OCI-LY1 (cell line): ENCODE measurements at regions not wholly inside any gene's neighbourhood (a gene's known extent, or its start where the extent isn't known, plus 50 kb on each side); places are given as distances from the start of the nearest gene placed in this dataset.

Source experiments
- H2AFZ ChIP-seq: fragments of 200-600 bp; sonication (generic), shearing (Covaris generic); 2 replicates; pipeline ENCODE4 v1.6.0; 2014; ENCODE audit warnings: antibody characterized with exemption, mild to moderate bottlenecking, low read length
- H3F3A ChIP-seq: fragments of 200-600 bp; sonication (generic), shearing (Covaris generic); 2 replicates; pipeline ENCODE4 v1.6.0; 2014; ENCODE audit warnings: mild to moderate bottlenecking, antibody characterized with exemption, low read length, moderate library complexity; ENCODE audit not compliant: insufficient read depth
- H3K27ac ChIP-seq: fragments of 200-600 bp; sonication (generic); 2 replicates; pipeline ENCODE4 v1.5.1; 2014; ENCODE audit warnings: low read length, mixed run types, mild to moderate bottlenecking, low read depth; ENCODE audit not compliant: poor library complexity, severe bottlenecking
- H3K27me3 ChIP-seq: fragments of 200-600 bp; sonication (generic); 2 replicates; pipeline ENCODE4 v1.6.0; 2014; ENCODE audit warnings: antibody characterized with exemption, mild to moderate bottlenecking, low read length, moderate library complexity; ENCODE audit not compliant: insufficient read depth
- H3K36me3 ChIP-seq: fragments of 200-600 bp; sonication (generic); 2 replicates; pipeline ENCODE4 v1.6.1; 2014; ENCODE audit warnings: mild to moderate bottlenecking, antibody characterized with exemption, low read length, moderate library complexity, mixed read lengths; ENCODE audit not compliant: insufficient read depth
- H3K4me1 ChIP-seq: fragments of 200-600 bp; sonication (generic); 2 replicates; pipeline ENCODE4 v1.5.1; 2014; ENCODE audit warnings: mild to moderate bottlenecking, low read length, moderate library complexity; ENCODE audit not compliant: insufficient read depth, severe bottlenecking
- H3K4me2 ChIP-seq: fragments of 200-600 bp; sonication (generic), shearing (Covaris generic); 2 replicates; pipeline ENCODE4 v1.6.1; 2014; ENCODE audit warnings: low read length
- H3K4me3 ChIP-seq: fragments of 200-600 bp; sonication (generic); 2 replicates; pipeline ENCODE4 v1.5.1; 2014; ENCODE audit warnings: low read length, low read depth, mild to moderate bottlenecking, mixed read lengths; ENCODE audit not compliant: poor library complexity, severe bottlenecking
- H3K79me2 ChIP-seq: fragments of 200-600 bp; shearing (Covaris generic); 2 replicates; pipeline ENCODE4 v1.6.1; 2016; ENCODE audit warnings: mixed run types, low read length, mixed read lengths; ENCODE audit not compliant: insufficient read depth
- H3K9ac ChIP-seq: fragments of 200-600 bp; sonication (generic), shearing (Covaris generic); 2 replicates; pipeline ENCODE4 v1.6.1; 2014; ENCODE audit warnings: mild to moderate bottlenecking, low read length, mixed read lengths
- H3K9me2 ChIP-seq: fragments of 200-600 bp; sonication (generic), shearing (Covaris generic); 2 replicates; pipeline ENCODE4 v1.6.1; 2014; ENCODE audit warnings: low read depth, mild to moderate bottlenecking, low read length, mixed read lengths
- H3K9me3 ChIP-seq: fragments of 200-600 bp; shearing (Covaris generic); 2 replicates; pipeline ENCODE4 v1.6.1; 2014; ENCODE audit warnings: low read length, mixed read lengths
- H4K20me1 ChIP-seq: fragments of 200-600 bp; sonication (generic), shearing (Covaris generic); 2 replicates; pipeline ENCODE4 v1.6.0; 2016; ENCODE audit warnings: mild to moderate bottlenecking, low read length; ENCODE audit not compliant: insufficient read depth
- CTCF ChIP-seq: fragments of 200-600 bp; sonication (generic), shearing (Covaris generic); IDR thresholded peaks from 2 replicates; pipeline ENCODE4 v1.5.1; 2017; ENCODE audit warnings: mild to moderate bottlenecking, antibody characterized with exemption, low read length, moderate library complexity, mixed read lengths
- EZH2 ChIP-seq: fragments of 200-600 bp; sonication (generic), shearing (Covaris generic); IDR thresholded peaks from 2 replicates; pipeline ENCODE4 v1.8.0; 2017; ENCODE audit warnings: borderline replicate concordance, mixed run types, mild to moderate bottlenecking, antibody characterized with exemption, low read length, moderate library complexity, mixed read lengths

GRCh38 chr11:76729214-76729613, 53.9 kb upstream of the TSKU start:
- no peaks in the 10 kb centered on the region for H3K36me3 ChIP-seq
- TF ChIP-seq CTCF (no peak), EZH2 (no peak)
- no peak overlapping the region for H2AFZ ChIP-seq
- no peaks in the 10 kb centered on the region for H3K9me3 ChIP-seq
- H3K27me3 ChIP-seq = no peaks in the 10 kb centered on the region
- H4K20me1 ChIP-seq = no peaks in the 10 kb centered on the region
- no peaks in the 10 kb centered on the region for H3K79me2 ChIP-seq
- no peaks in the 10 kb centered on the region for H3K4me1 ChIP-seq
- no peak overlapping the region for H3K4me3 ChIP-seq
- H3K9me2 ChIP-seq = no peaks in the 10 kb centered on the region
- H3K4me2 ChIP-seq = no peak overlapping the region
- H3K27ac ChIP-seq = no peak overlapping the region
- no peaks in the 10 kb centered on the region for H3F3A ChIP-seq
- H3K9ac ChIP-seq = no peak overlapping the region

GRCh38 chr11:76730887-76731565, 52.1 kb upstream of the TSKU start:
- Histone ChIP-seq H4K20me1 (no peaks in the 10 kb centered on the region), H2AFZ (no peak overlapping the region), H3K4me2 (no peak overlapping the region), H3K79me2 (no peaks in the 10 kb centered on the region), H3K9me2 (no peaks in the 10 kb centered on the region), H3K27me3 (no peaks in the 10 kb centered on the region), H3K27ac (no peak overlapping the region), H3K4me1 (no peaks in the 10 kb centered on the region), H3K4me3 (no peak overlapping the region), H3K9me3 (no peaks in the 10 kb centered on the region), H3K9ac (no peak overlapping the region), H3K36me3 (no peaks in the 10 kb centered on the region), H3F3A (no peaks in the 10 kb centered on the region)
- TF ChIP-seq EZH2 = no peak
- no peak for TF ChIP-seq CTCF

DNA sequence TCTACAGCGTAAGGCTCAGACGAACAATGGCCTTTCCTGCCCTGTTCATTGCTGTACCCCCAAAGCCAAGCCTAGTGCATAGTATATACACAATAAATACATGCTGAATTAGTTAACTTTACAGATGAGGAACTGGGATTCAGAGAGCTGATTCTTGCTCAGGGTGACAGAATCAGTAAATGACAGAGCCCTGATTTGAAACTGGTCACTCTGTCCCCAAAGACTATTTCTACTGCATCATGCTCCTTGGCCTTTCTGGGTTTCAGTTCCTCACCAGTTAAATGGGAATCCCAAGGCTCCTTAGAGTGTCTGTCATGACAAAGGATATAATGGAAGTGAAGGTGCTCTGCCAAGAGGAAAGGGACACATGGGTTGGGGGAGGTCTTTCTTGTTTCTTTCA, 50.5 kb upstream of the TSKU start:
- Histone ChIP-seq H3K4me3 (no peak overlapping the region), H3K9me2 (no peaks in the 10 kb centered on the region), H3K36me3 (no peaks in the 10 kb centered on the region), H3K9ac (no peak overlapping the region), H3K27me3 (peaks cover 4% of the 10 kb centered on the region; the same call in 1 of the 2 replicates), H3K9me3 (no peaks in the 10 kb centered on the region), H3K27ac (no peak overlapping the region), H4K20me1 (no peaks in the 10 kb centered on the region), H3K4me2 (no peak overlapping the region), H3K79me2 (no peaks in the 10 kb centered on the region), H3F3A (no peaks in the 10 kb centered on the region), H3K4me1 (no peaks in the 10 kb centered on the region), H2AFZ (no peak overlapping the region)
- TF ChIP-seq EZH2 (no peak), CTCF (no peak)
